ENCODE measurements at regions not wholly inside any gene's neighbourhood (a gene's known extent, or its start where the extent isn't known, plus 50 kb on each side); places are given as distances from the start of the nearest gene placed in this dataset.

- no peak for DNase-seq
Measured at GRCh38 chr20:51867251-51867650, 64.9 kb upstream of the SALL4 start.

DNA sequence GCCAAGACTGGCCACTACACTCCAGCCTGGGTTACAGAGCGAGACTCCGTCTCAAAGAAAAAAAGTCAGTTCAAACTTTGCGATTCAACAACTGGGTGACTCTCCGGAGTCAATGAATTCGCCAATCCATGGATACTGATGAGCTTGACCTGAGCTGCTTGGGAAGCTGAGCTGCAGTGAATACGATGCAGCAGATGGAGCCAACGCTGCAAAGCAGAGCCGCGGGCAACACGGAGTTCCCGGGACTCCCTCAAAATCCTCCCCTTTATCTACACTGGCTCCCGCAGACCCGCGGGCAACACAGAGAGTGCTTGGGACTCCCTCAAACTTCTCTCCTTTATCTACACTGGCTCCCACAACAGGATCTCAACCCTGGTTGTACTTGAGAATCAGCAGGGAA, 62.6 kb upstream of the SALL4 start:
- no peak for DNase-seq

- DNase-seq = no peak
Measured at GRCh38 chr20:51862796-51863195, 60.5 kb upstream of the SALL4 start.

DNA sequence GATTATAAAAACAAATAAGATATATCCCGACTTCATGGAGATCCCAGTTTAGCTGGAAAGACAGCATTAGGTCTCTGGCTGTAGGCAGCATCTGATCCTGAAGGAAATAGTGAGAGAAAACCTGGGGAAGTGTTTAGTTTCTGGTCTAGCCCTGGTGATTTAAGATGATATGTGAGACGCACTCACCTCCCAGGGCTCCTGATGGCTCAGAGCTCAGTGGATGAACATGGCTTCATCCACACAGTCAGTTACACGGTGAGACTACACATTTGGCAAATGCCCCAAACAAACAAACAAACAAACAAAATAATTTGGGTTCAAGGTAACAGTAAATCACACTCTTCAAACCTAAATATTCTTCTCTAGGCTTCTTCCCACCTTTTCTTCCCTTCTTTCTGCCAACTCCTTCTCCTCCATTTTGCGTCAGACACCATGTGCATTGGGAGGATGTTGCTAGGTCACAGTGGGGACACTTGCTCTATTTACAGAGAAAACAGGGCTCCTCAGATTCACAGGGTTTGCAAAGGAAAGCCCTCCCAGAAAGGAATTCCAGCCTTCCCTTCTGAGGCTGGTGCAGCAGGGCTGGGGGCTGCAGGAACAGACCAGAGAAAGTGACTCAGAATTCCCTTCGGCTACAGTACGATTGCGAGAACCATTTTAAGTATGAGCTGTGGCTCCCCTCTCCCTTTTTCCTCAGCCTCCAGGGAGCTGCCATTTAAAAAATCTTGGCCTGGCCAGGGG, 59.6 kb upstream of the SALL4 start:
- DNase-seq = no peak

- no peak for DNase-seq
Measured at GRCh38 chr20:51860111-51860882, 58.0 kb upstream of the SALL4 start.

DNA sequence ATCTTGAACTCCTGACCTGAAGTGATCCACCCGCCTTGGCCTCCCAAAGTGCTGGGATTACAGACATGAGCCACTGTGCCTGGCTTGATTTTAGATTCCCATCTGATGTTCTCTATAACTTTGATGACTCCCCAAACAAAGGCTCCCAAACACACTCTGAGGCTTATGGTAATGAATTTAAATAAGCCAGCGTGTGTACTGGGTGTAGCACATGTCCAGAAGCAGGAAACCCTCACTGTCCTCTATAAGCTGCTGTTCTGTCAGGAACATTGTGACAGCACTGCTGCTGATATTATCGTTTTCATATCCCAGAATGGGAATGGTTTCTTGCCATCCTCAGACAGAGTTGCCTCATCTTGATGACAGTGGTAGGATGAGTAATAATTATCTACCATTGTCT, 54.1 kb upstream of the SALL4 start:
- no peak for DNase-seq

DNA sequence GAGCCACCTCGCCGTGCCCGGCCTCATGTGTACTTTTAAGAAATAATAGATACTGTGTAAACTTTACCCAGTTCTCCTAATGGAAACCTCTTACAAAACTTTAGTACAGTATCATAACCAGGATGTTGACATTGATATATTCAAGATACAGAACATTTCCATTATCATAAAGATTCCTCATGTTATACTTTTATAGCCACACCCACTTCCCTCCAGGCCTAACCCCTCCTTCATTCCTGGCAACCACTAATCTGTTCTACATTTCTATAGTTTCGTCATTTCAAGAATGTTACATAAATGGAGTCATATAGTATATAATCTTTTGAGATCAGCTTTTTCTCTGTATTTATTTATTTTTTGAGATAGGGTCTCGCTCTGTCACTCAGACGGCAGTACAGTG, 52.6 kb upstream of the SALL4 start:
- no peak for DNase-seq

Data from DMS79 (cell line).